MM.1S (cell line): ENCODE measurements at regions not wholly inside any gene's neighbourhood (a gene's known extent, or its start where the extent isn't known, plus 50 kb on each side); places are given as distances from the start of the nearest gene placed in this dataset.

Experiments
- DNase-seq: peaks from one replicate; pipeline ENCODE4 v3.0.0-alpha.2; 2015
- H2AFZ ChIP-seq: fragments of 300-600 bp; sonication (generic); 2 replicates; pipeline ENCODE4 v1.6.0; 2016; ENCODE audit warnings: antibody characterized with exemption, low read length
- H3F3A ChIP-seq: fragments of 300-600 bp; sonication (generic); 2 replicates; pipeline ENCODE4 v1.6.1; 2016; ENCODE audit warnings: mild to moderate bottlenecking, antibody characterized with exemption, low read length, moderate library complexity, mixed read lengths; ENCODE audit not compliant: insufficient read depth
- H3K27ac ChIP-seq: fragments of 300-600 bp; sonication (generic); 2 replicates; pipeline ENCODE4 v1.5.1; 2016; ENCODE audit warnings: mild to moderate bottlenecking, low read length
- H3K27me3 ChIP-seq: fragments of 300-600 bp; sonication (generic); replicated peaks from 2 replicates; pipeline ENCODE4 v1.6.0; 2016; ENCODE audit warnings: low read length; ENCODE audit not compliant: insufficient read depth
- H3K36me3 ChIP-seq: fragments of 300-600 bp; sonication (generic); replicated peaks from 2 replicates; pipeline ENCODE4 v1.6.1; 2016; ENCODE audit warnings: mild to moderate bottlenecking, low read length, mixed read lengths; ENCODE audit not compliant: insufficient read depth
- H3K4me1 ChIP-seq: fragments of 300-600 bp; sonication (generic); 2 replicates; pipeline ENCODE4 v1.6.1; 2016; ENCODE audit warnings: low read length, mixed read lengths
- H3K4me2 ChIP-seq: fragments of 300-600 bp; sonication (generic); 2 replicates; pipeline ENCODE4 v1.6.0; 2016; ENCODE audit warnings: low read depth, low read length
- H3K4me3 ChIP-seq: fragments of 300-600 bp; sonication (generic); 2 replicates; pipeline ENCODE4 v1.5.1; 2016; ENCODE audit warnings: low read length, mixed read lengths
- H3K79me2 ChIP-seq: fragments of 300-600 bp; sonication (generic); 2 replicates; pipeline ENCODE4 v1.6.1; 2016; ENCODE audit warnings: mixed run types, low read length, mixed read lengths
- H3K9ac ChIP-seq: fragments of 300-600 bp; sonication (generic); 2 replicates; pipeline ENCODE4 v1.6.1; 2016; ENCODE audit warnings: low read length, mixed read lengths
- H3K9me2 ChIP-seq: fragments of 300-600 bp; sonication (generic); replicated peaks from 2 replicates; pipeline ENCODE4 v1.6.1; 2016; ENCODE audit warnings: mild to moderate bottlenecking, low read length, mixed read lengths; ENCODE audit not compliant: insufficient read depth
- H3K9me3 ChIP-seq: fragments of 300-600 bp; sonication (generic); replicated peaks from 2 replicates; pipeline ENCODE4 v1.6.1; 2016; ENCODE audit warnings: mild to moderate bottlenecking, low read length, mixed read lengths; ENCODE audit not compliant: insufficient read depth
- H4K20me1 ChIP-seq: fragments of 300-600 bp; sonication (generic); 2 replicates; pipeline ENCODE4 v1.6.1; 2016; ENCODE audit warnings: mild to moderate bottlenecking, low read length, moderate library complexity, mixed read lengths; ENCODE audit not compliant: insufficient read depth
- CTCF ChIP-seq: fragments of 300-600 bp; sonication (generic); IDR thresholded peaks from 2 replicates; pipeline ENCODE4 v1.5.1; 2016; ENCODE audit warnings: antibody characterized with exemption, low read length, mixed read lengths
- EZH2 ChIP-seq: fragments of 300-600 bp; sonication (generic); optimal IDR thresholded peaks from 2 replicates; pipeline ENCODE3; 2017; ENCODE audit warnings: low read depth, mild to moderate bottlenecking, antibody characterized with exemption, low read length, mixed read lengths
- EZH2phosphoT487 ChIP-seq: fragments of 300-600 bp; sonication (generic); IDR thresholded peaks from 2 replicates; pipeline ENCODE4 v1.6.1; 2018; ENCODE audit warnings: antibody characterized with exemption, low read length

- Histone ChIP-seq H3F3A (no peaks in the 10 kb centered on the region), H3K9me2 (no peaks in the 10 kb centered on the region), H2AFZ (no peak overlapping the region), H4K20me1 (no peaks in the 10 kb centered on the region), H3K4me3 (no peak overlapping the region), H3K4me2 (no peak overlapping the region), H3K36me3 (no peaks in the 10 kb centered on the region), H3K79me2 (no peaks in the 10 kb centered on the region), H3K9ac (no peak overlapping the region), H3K27me3 (no peaks in the 10 kb centered on the region), H3K4me1 (peaks cover 6% of the 10 kb centered on the region; the same call in 1 of the 2 replicates), H3K9me3 (no peaks in the 10 kb centered on the region), H3K27ac (no peak overlapping the region)
- no peak for DNase-seq
- TF ChIP-seq EZH2: no peak
- no peak for TF ChIP-seq CTCF
- TF ChIP-seq EZH2phosphoT487: no peak
Measured at GRCh38 chr2:164079258-164079657, 343.4 kb upstream of the FIGN start.

GRCh38 chr2:164078421-164078820, 342.6 kb upstream of the FIGN start:
- TF ChIP-seq EZH2: no peak
- no peak for TF ChIP-seq CTCF
- no peak for TF ChIP-seq EZH2phosphoT487
- Histone ChIP-seq H3F3A (no peaks in the 10 kb centered on the region), H3K27ac (no peak overlapping the region), H3K9me3 (no peaks in the 10 kb centered on the region), H3K4me3 (no peak overlapping the region), H3K4me1 (peaks cover 6% of the 10 kb centered on the region; the same call in 1 of the 2 replicates), H3K27me3 (no peaks in the 10 kb centered on the region), H3K4me2 (no peak overlapping the region; the same call in 1 of the 2 replicates), H2AFZ (no peak overlapping the region), H3K9ac (no peak overlapping the region), H3K79me2 (no peaks in the 10 kb centered on the region), H3K9me2 (no peaks in the 10 kb centered on the region), H4K20me1 (no peaks in the 10 kb centered on the region), H3K36me3 (no peaks in the 10 kb centered on the region)
- no peak for DNase-seq

- H3K36me3 ChIP-seq: no peaks in the 10 kb centered on the region
- DNase-seq: no peak
- H3K79me2 ChIP-seq: no peaks in the 10 kb centered on the region
- H3K27ac ChIP-seq: no peak overlapping the region
- H3K4me1 ChIP-seq: peaks cover 11% of the 10 kb centered on the region
- H3F3A ChIP-seq: no peaks in the 10 kb centered on the region
- no peak overlapping the region for H3K4me3 ChIP-seq
- no peaks in the 10 kb centered on the region for H3K9me2 ChIP-seq
- no peak overlapping the region for H3K4me2 ChIP-seq
- H4K20me1 ChIP-seq: no peaks in the 10 kb centered on the region
- no peak overlapping the region for H3K9ac ChIP-seq
- no peaks in the 10 kb centered on the region for H3K27me3 ChIP-seq
- no peaks in the 10 kb centered on the region for H3K9me3 ChIP-seq
- TF ChIP-seq CTCF (no peak), EZH2 (no peak), EZH2phosphoT487 (no peak)
- no peak overlapping the region for H2AFZ ChIP-seq
Measured at GRCh38 chr2:164073101-164074074, 337.6 kb upstream of the FIGN start.
